ENCODE measurements at regions not wholly inside any gene's neighbourhood (a gene's known extent, or its start where the extent isn't known, plus 50 kb on each side); places are given as distances from the start of the nearest gene placed in this dataset.

DNA sequence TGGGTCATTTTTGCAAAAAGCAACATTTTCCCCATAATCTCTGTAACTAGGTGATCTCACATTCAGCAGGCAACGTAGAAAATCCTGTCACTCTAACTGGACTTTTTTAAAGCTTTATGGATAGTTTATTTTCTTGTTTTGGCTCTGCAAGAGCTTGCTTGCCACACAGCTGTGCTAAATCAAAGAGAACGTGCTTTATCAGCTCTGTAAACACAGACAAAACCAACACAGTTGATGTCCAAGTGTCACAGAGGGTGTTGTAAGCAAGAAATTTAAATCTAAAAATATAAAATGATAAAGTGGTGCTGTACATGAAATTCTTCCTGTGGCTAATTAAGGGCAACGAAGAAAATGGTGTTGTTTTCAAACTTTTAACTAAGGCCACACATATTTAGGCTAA, 97.5 kb upstream of the STAC start:
- DNase-seq, result no peak

DNA sequence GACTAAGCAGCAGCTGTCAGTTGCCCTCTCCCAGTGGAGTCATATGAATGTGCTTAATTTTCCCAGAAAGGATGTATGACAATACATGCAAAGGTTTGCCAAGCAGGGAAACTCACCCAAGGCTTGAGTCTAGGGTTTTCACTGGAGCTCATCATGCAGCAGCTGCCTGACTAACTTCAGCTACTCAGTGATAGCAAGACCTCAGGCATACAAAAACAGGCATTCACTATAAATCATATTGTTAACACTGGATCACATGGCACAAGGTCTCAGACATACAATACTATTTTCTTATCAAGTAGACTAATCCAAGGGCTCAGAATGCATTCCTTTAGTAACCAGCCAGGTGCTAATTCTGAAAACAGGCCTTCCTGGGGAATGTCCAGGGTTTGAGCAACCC, 85.0 kb upstream of the STAC start:
- DNase-seq, result no peak

DNA sequence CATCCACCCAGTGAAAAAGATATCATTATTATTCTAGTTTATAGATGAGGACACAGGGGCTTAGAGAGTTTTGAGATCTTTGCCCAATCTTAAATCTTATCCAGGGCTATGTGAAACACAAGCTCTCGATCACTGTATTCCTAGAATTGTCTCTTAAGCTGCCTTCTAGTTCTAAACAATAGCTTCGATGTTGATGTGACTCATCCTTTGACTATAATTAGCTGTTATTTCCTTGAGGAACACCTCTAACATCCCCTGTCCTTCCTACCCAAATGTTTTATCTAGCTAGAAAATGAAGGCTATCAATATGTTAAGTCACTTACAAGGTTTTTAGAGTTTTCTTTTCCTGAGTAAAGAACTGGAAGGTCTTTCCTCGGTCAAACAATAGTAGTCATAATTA, 83.1 kb upstream of the STAC start:
- no peak for DNase-seq

DNA sequence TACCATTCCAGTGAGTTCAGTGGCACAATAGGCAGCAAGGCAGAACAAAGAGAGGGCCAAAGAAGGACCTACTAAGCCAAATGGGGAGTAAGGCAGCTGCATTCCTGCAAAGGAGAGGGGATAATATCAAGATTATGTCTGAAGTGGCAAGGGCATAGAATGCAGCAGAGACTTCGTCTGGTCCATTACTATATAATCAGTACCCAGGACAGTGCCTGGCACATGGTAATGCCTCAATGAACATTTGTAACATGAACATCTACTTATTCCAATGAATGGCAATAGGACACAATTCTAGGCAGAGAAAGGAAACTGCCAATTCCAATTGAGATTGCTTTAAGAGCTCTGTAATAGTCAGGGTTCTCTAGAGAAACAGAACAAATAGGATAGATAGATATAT, 82.1 kb upstream of the STAC start:
- DNase-seq, result no peak

DNA sequence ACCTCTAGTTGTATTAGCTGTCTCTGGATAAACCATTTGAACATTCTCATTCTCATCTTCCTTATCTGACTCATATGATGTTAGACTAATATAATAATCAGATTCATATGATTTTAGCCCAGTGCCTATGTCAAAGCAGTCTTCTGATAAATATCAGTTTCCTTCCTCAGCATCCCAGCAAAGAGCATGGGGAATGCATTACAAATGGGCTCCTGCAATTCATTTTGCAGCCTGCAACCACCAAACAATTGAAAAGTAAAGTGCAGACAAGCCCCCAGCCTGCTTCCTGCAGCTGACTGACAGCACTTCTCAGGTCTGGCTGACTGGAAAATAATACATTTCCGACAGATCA, 78.2 kb upstream of the STAC start:
- DNase-seq, result no peak

DNA sequence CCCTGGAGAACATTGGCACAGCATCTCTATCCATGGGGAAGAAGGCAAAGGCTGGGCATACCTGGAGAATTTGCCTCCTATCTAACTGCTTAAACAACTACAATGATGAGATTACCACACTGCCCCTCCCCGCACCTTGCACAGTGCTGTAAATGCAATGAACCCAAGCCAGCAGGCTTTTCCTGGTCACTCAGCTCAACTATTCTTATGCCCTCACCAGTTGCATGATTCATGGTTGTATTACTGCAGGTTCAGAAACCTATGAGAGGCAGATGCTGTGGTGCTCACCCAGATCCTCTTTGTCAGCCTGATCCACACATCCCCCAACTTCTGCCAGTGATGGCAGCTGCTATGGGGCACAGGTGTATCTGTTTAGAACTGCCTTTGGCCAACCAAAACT, 77.7 kb upstream of the STAC start:
- DNase-seq, result no peak

DNA sequence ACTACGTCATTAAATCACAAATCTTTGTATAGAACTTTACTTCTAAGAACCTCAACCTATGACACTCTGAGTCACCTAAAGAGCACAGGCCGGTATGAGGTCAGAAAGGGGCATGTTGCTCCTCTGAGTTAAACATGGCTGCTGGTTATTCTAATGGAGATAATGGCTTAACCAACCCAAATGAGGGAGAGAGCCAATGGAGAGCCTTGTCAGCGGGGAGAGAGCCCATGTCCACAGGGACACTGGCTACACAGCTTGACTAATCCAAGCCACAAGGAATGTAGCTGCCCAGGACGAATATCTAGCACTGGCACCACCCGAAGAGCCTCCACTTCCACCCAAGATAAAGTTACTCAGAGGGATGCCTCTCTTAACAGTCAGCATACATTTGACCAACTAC, 77.0 kb upstream of the STAC start:
- no peak for DNase-seq

DNA sequence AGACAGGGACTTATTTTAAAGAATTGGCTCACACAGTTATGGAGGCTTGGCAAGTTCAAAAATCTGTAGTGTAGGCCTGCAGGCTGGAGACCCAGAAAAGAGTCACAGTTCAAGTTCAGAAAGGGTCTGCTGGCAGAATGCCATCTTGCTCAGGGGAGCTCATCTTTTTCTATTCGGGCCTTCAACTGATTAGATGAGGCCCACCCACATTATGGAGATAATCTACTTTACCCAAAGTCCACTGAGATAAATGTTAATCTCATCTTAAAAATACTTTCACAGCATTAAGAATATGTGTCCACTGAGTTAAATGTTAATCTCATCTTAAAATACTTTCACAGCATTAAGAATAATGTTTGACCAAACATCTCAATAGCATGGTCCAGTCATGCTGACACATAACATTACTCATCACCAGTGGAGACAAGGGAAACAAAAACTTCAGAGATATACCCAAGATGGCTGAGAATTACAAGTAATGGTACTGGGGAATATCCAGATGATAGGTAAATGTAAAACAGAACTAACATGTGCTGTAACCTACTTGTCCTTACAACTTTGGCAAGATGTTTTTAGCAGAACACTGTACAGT, 74.3 kb upstream of the STAC start:
- DNase-seq, result no peak

DNA sequence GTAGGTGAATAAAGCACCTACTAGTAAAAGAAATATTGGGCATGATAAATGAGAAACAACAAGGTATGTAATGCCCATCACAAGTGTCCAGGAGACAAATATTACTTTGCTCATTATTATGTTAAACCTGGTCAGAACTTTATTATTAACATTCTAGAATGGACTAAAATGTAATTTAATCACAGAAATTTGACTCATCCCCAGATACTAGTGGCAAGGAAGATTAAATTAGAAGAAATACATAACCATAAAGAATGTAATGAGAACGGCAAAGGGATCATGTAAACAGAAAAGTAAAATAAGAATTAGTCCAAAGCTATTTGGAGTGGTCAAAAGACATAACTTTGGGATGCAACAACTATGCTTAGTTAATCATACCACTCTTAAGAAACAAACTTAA, 71.2 kb upstream of the STAC start:
- DNase-seq, result no peak

DNA sequence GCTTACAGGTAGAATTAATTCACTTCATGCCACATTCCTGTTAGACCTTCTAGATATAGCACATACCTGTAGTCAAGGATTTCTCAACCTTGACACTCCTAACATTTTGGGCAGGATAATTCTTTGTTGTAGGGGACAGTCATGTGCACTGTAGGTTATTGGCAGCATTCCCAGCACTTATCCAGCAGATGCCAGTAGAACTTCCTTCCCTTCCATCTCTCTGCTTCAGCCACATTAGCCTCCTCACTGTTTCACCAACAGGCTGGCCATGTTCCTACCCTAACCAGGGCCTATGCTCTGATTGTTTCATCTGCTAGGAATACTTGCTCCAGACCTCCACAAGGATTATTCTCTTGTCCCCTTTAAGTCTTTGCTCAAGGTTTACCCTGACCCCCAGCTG, 68.0 kb upstream of the STAC start:
- no peak for DNase-seq

DNA sequence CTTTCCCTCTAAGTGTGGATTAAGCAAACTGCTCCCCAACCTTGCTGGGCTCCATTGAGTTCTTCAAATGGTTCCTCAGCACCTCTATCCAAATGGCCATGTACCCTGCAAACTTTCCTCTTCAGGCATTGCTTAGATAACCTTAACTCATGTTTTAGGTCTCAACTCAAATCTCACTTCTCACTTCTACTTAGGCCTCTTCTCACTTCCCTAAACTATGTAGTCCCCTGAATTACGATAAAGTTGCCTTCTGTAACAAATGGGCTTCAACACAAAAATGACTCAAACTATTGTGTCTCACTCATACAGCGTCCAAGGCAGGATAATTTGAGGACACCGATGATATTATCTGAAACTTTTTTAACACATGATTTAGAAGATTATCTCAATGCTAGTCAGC, 62.4 kb upstream of the STAC start:
- DNase-seq, result no peak

DNA sequence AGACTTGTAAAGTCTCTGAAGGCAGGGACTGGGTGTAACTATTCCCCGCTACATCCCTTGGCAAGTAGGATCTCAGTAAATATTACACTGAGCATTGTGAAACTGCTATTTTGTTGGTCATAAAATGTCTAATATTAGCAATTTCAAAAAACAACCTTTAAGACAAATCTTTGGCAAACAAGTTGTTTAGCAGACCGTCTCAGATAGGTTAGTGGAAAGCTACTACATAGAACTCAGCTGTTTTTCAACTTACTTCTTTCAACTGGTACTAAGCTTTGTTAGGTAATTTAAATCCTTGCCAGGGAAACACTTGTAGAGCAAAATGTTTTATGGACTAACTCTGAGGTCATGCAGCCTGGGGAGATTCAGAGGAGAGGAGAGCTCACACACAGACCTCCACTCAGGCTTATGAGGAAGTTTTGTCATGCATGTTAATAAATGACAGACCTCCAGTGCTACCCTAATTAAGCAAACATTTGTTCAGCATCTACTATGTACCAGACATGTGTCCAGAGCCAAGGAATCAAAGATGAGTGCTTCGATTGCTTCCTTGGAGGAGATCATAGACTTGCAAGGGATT, 61.6 kb upstream of the STAC start:
- DNase-seq, result no peak

DNA sequence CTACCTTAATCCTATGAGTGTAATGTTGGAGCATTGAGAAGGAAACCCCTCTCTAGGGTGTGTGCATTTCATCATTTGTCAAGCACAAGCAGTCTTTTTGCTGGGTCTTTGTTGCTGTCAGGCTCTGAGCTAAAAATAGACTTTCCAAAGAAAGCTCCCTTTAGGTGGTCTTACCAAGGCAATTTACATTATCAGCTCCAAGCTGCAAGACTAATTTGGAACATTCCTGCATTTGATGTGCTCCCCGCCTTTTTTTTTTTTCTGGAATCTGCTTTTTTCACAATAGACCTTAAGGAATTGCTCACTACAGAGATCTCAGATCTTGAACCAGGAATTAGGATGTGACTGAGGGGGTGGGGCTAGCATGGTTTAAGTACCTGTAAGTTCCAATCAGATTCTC, 60.6 kb upstream of the STAC start:
- no peak for DNase-seq

All from left kidney (tissue), 1 donor.